Activated B cell treated with CpG ODN at 0.5 μM for 24 hours (primary cell): ENCODE measurements at regions not wholly inside any gene's neighbourhood (a gene's known extent, or its start where the extent isn't known, plus 50 kb on each side); places are given as distances from the start of the nearest gene placed in this dataset.

ENCODE experiments used
- ATAC-seq: fragments of 200-7000 bp; cut with Tn5 transposase; one replicate; pipeline ENCODE4 v1.10.0; 2021; ENCODE audit warnings: low read depth, mild to moderate bottlenecking, moderate library complexity
- CTCF ChIA-PET: fragments of 350-600 bp; sonication (Branson Sonifier 250); formaldehyde crosslinking; loops from one replicate; lab custom pipeline; 2021; ENCODE audit warnings: antibody characterized with exemption; lab: Charles Lee
- POLR2A ChIA-PET: fragments of 350-600 bp; sonication (Branson Sonifier 250); formaldehyde crosslinking; loops from one replicate; lab custom pipeline; 2021; ENCODE audit warnings: antibody characterized with exemption; lab: Charles Lee
- DNase-seq: peaks from one replicate; pipeline ENCODE4 v3.0.0; 2022
- H3K27ac Mint-ChIP-seq: one replicate; pipeline ENCODE4 v1.8.0; 2020; ENCODE audit warnings: mixed read lengths
- H3K27me3 Mint-ChIP-seq: one replicate; pipeline ENCODE4 v1.8.0; 2021; ENCODE audit warnings: mixed read lengths
- H3K36me3 Mint-ChIP-seq: one replicate; pipeline ENCODE4 v1.8.0; 2021; ENCODE audit warnings: low read depth, mixed read lengths
- H3K4me1 Mint-ChIP-seq: one replicate; pipeline ENCODE4 v1.8.0; 2021; ENCODE audit warnings: mixed read lengths
- H3K4me3 Mint-ChIP-seq: one replicate; pipeline ENCODE4 v1.8.0; 2020; ENCODE audit warnings: mild to moderate bottlenecking, mixed read lengths
- H3K9me3 Mint-ChIP-seq: one replicate; pipeline ENCODE4 v1.8.0; 2020; ENCODE audit warnings: mixed read lengths
- intact Hi-C: fragments of 100-400 bp; cut with micrococcal nuclease; formaldehyde crosslinking; loops from one replicate; pipeline ENCODE4 v1.15.1; 2024
- TF ChIP-seq, protein P1 (sequence below): fragments of 200-600 bp; IDR thresholded peaks from one replicate; pipeline ENCODE4 v1.8.0; 2022; ENCODE audit warnings: antibody characterized with exemption, mild to moderate bottlenecking

DNA sequence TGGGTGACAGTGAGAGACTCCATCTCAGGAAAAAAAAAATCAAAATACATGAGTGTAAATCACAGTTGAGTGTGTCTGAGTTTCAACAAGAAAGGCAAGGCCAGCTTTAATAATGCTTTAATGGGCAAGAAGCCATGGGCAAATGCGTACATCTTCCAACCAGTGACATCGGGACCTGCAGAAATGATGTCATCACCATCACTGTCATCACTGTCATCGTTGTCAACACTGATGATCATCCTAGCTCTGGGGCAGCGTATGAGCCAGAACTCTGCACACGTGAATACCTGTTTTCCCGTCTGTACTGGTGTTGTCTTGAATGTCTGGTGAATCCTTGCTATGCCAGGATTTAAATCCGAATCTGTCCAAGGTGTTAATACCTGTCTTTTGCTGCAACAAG is 712.5 kb downstream of the BRD1 start:
- no peak overlapping the region for H3K27ac Mint-ChIP-seq
- ATAC-seq (no peak), DNase-seq (no peak)
- H3K9me3 Mint-ChIP-seq, result no peaks in the 10 kb centered on the region
- no peaks in the 10 kb centered on the region for H3K27me3 Mint-ChIP-seq
- intact Hi-C loops, result no loop called here
- H3K36me3 Mint-ChIP-seq, result no peaks in the 10 kb centered on the region
- ChIA-PET CTCF (no interaction called here), POLR2A (no interaction called here)
- H3K4me1 Mint-ChIP-seq, result no peaks in the 10 kb centered on the region
- TF ChIP-seq, protein P1, sequence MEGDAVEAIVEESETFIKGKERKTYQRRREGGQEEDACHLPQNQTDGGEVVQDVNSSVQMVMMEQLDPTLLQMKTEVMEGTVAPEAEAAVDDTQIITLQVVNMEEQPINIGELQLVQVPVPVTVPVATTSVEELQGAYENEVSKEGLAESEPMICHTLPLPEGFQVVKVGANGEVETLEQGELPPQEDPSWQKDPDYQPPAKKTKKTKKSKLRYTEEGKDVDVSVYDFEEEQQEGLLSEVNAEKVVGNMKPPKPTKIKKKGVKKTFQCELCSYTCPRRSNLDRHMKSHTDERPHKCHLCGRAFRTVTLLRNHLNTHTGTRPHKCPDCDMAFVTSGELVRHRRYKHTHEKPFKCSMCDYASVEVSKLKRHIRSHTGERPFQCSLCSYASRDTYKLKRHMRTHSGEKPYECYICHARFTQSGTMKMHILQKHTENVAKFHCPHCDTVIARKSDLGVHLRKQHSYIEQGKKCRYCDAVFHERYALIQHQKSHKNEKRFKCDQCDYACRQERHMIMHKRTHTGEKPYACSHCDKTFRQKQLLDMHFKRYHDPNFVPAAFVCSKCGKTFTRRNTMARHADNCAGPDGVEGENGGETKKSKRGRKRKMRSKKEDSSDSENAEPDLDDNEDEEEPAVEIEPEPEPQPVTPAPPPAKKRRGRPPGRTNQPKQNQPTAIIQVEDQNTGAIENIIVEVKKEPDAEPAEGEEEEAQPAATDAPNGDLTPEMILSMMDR, result no peak
- no peak overlapping the region for H3K4me3 Mint-ChIP-seq

DNA sequence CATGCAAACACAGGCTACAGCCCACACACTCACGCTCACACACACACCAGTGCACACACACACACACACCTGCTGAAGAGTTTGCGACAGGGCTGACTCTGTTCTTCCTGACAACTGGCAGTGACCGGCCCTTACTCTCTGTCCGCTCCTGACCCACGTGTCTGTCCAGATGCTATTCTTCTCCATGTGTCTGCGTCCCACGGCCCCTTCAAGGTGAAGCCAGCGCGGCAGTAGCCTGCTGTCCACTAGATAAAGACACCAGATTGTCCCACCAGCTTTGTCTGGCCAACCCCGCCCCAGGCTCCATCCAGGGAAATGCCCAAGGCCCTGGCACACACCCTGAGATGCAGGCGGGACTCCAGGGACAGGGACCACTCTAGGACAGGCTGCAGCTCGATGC is 713.9 kb downstream of the BRD1 start:
- Mint-ChIP-seq H3K36me3 (no peaks in the 10 kb centered on the region), H3K9me3 (no peaks in the 10 kb centered on the region), H3K27ac (no peak overlapping the region), H3K4me1 (no peaks in the 10 kb centered on the region), H3K27me3 (no peaks in the 10 kb centered on the region), H3K4me3 (no peak overlapping the region)
- CTCF ChIA-PET, result no interaction called here
- intact Hi-C loops, result no loop called here
- TF ChIP-seq, protein P1, result no peak
- DNase-seq (no peak), ATAC-seq (no peak)
- POLR2A ChIA-PET, result no interaction called here

DNA sequence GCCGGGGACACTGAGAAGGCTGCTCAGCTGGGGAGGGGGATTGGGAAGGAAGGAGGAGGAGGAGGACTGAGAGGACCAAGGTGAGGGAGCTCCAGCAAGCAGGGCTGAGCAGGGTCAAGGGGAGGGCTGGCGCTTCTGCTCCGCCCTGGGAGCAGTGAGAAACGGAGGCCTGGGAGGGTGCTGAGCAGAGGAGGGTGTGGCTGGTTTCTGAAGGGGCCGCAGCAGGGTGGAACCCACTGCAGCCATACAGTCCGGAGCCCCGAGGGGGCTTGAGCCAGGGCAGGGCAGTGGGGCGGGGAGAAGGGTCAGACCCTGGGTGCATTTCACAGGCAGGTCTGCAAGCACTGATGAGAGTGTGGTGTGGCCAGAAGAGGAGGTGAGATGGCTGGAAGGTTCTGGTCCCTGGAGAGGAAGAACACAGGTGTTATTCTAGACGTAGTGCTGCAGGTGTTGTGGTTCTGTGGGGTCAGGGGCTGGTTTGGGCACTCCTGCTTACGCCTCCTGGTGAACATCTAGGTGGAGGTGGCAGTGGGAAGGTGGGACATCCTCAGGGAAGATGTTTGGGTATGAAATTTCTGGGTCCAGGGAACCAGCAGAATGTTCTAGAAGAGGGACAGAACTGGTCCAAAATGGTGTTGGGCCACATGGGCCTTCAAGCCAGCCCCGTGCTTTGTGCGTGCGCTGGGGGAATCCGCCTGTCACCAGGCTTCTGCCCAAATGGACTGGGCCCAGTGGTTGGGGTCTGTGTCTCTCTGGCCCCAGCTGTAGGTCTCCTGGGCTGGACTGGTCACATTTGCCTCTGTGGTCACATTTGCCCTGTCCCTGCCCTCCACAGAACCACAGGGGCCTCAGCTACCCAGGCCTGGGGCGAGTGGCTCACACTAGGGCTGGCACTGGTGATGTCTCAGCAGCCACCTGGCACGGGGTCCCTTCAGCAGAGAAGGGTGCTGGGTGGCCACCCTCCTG is 714.7 kb downstream of the BRD1 start:
- no peaks in the 10 kb centered on the region for H3K4me1 Mint-ChIP-seq
- TF ChIP-seq, protein P1, result no peak
- H3K36me3 Mint-ChIP-seq, result no peaks in the 10 kb centered on the region
- CTCF ChIA-PET, result no interaction called here
- intact Hi-C loops, result no loop called here
- H3K27me3 Mint-ChIP-seq, result no peaks in the 10 kb centered on the region
- no peak overlapping the region for H3K27ac Mint-ChIP-seq
- ATAC-seq (no peak), DNase-seq (no peak)
- H3K4me3 Mint-ChIP-seq, result no peak overlapping the region
- POLR2A ChIA-PET, result no interaction called here
- H3K9me3 Mint-ChIP-seq, result no peaks in the 10 kb centered on the region

DNA sequence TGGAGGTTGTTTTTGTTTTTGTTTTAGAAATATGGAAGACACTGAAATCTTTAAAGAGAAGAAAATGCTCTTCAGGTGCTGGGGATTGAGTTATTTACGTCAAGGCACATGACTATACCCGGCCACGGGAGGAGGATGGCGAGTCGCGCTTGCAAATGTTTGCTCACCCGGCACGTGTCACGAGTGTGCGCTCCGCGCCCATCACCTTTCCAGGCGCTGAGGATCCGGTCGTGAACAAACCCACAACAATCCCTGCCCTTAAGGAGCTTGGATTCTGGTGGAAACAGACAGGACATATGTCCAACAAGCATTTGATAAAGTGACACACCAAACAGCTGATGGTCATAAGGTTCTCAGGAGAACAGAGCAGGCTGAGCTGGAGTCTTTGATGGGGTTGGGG is 715.5 kb downstream of the BRD1 start:
- no peak for DNase-seq
- Mint-ChIP-seq H3K27me3 (peaks cover 2% of the 10 kb centered on the region), H3K36me3 (no peaks in the 10 kb centered on the region), H3K27ac (no peak overlapping the region), H3K4me1 (no peaks in the 10 kb centered on the region), H3K9me3 (no peaks in the 10 kb centered on the region), H3K4me3 (no peak overlapping the region)
- POLR2A ChIA-PET, result no interaction called here
- TF ChIP-seq, protein P1, result no peak
- intact Hi-C loops, result no loop called here
- CTCF ChIA-PET, result no interaction called here
- ATAC-seq, result no peak

DNA sequence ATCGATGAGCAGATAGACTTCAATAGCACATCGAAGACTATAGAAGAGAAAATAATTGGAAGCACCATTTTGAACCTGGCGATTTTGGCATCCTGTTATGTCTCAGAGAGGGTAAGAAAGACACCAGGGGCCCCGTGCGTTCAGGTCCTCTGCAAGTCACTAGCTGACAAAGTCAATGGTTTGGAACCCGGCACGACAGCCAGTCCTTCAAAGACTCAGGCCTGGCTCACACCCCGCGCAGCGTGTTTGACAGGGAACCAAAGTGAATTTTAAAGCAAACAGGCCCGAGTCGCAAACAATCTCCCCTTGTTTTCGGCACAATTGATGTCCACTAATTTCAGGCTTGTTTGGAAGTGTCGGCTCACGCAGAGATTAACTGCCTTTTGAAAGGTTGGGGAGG is 716.6 kb downstream of the BRD1 start:
- ChIA-PET POLR2A (no interaction called here), CTCF (no interaction called here)
- Mint-ChIP-seq H3K9me3 (no peaks in the 10 kb centered on the region), H3K27ac (no peak overlapping the region), H3K4me3 (no peak overlapping the region), H3K4me1 (no peaks in the 10 kb centered on the region), H3K27me3 (peaks cover 2% of the 10 kb centered on the region), H3K36me3 (no peaks in the 10 kb centered on the region)
- ATAC-seq (no peak), DNase-seq (no peak)
- TF ChIP-seq, protein P1, result no peak
- intact Hi-C loops, result no loop called here
